Subcutaneous abdominal adipose tissue (tissue), 5 donors: ENCODE measurements at regions not wholly inside any gene's neighbourhood (a gene's known extent, or its start where the extent isn't known, plus 50 kb on each side); places are given as distances from the start of the nearest gene placed in this dataset.
"Not testable (repeated sequence)": the region's sequence is repeated elsewhere in the genome, so short reads cannot be mapped to it uniquely, and the experiment has no call there.

Source experiments
- H3K27ac ChIP-seq: one replicate; pipeline ENCODE4 v1.7.0; 2013; ENCODE audit warnings: low read depth, mild to moderate bottlenecking, inconsistent platforms, low read length, moderate library complexity
- H3K27me3 ChIP-seq, 5 donors: one replicate each; pipeline ENCODE4 v1.7.0; 2013; ENCODE audit warnings: low read length in 5 of 5, inconsistent platforms in 1 of 5; ENCODE audit not compliant: control insufficient read depth in 5 of 5, insufficient read depth in 4 of 5
- H3K36me3 ChIP-seq, 5 donors: one replicate each; pipeline ENCODE4 v1.7.0; 2013; ENCODE audit warnings: low read length in 5 of 5; ENCODE audit not compliant: control insufficient read depth in 5 of 5, insufficient read depth in 5 of 5
- H3K4me1 ChIP-seq, 5 donors: one replicate each; pipeline ENCODE4 v1.7.0; 2013; ENCODE audit warnings: low read length in 5 of 5, mild to moderate bottlenecking in 3 of 5, moderate library complexity in 1 of 5; ENCODE audit not compliant: control insufficient read depth in 5 of 5, insufficient read depth in 5 of 5
- H3K4me3 ChIP-seq, 5 donors: one replicate each; pipeline ENCODE4 v1.7.0; 2013; ENCODE audit warnings: low read length in 5 of 5, low read depth in 1 of 5
- H3K9ac ChIP-seq, 5 donors: one replicate each; pipeline ENCODE4 v1.7.0; 2013; ENCODE audit warnings: low read length in 5 of 5, mild to moderate bottlenecking in 4 of 5, moderate library complexity in 3 of 5
- H3K9me3 ChIP-seq, 5 donors: one replicate each; pipeline ENCODE4 v1.7.0; 2013; ENCODE audit warnings: low read length in 5 of 5; ENCODE audit not compliant: control insufficient read depth in 5 of 5
- donor health status: healthy.
- donor health status: healthy.
- donor health status: healthy.
- donor health status: healthy.
- donor health status: healthy.

DNA sequence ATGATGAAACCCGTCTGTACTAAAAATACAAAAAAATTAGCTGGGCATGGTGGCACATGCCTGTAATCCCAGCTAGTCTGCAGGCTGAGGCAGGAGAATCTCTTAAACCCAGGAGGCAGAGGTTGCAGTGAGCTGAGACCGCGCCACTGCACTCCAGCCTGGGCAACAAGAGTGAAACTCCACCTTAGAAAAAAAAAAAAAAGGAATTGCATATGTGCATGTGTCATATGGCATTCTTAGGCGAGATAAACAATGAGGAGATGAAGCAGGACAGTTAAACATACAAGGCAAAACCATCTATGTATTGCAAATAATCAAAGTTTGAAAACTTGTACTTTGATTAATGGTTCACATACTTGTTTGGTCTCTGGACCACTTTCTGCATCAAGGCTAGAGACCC lies 305.1 kb downstream of the SEC16B start:
- not testable (repeated sequence) for H3K27ac ChIP-seq, H3K27me3 ChIP-seq, H3K9me3 ChIP-seq, H3K9ac ChIP-seq, H3K4me1 ChIP-seq, H3K36me3 ChIP-seq, H3K4me3 ChIP-seq

GRCh38 chr1:177660188-177660587 lies 309.7 kb downstream of the SEC16B start:
- H3K27ac ChIP-seq: no peak overlapping the region
- H3K9me3 ChIP-seq: no peaks in the 10 kb centered on the region
- no peak overlapping the region for H3K4me3 ChIP-seq
- no peak overlapping the region for H3K9ac ChIP-seq
- H3K36me3 ChIP-seq: no peaks in the 10 kb centered on the region
- peaks cover 0 to 2% (median 0%) of the 10 kb centered on the region in 5 donors for H3K4me1 ChIP-seq
- H3K27me3 ChIP-seq: no peaks in the 10 kb centered on the region

GRCh38 chr1:177659281-177659680 lies 310.6 kb downstream of the SEC16B start:
- no peak overlapping the region for H3K4me3 ChIP-seq
- no peak overlapping the region for H3K27ac ChIP-seq
- no peaks in the 10 kb centered on the region for H3K9me3 ChIP-seq
- no peaks in the 10 kb centered on the region for H3K36me3 ChIP-seq
- H3K4me1 ChIP-seq: no peaks in the 10 kb centered on the region
- no peak overlapping the region for H3K9ac ChIP-seq
- no peaks in the 10 kb centered on the region for H3K27me3 ChIP-seq

DNA sequence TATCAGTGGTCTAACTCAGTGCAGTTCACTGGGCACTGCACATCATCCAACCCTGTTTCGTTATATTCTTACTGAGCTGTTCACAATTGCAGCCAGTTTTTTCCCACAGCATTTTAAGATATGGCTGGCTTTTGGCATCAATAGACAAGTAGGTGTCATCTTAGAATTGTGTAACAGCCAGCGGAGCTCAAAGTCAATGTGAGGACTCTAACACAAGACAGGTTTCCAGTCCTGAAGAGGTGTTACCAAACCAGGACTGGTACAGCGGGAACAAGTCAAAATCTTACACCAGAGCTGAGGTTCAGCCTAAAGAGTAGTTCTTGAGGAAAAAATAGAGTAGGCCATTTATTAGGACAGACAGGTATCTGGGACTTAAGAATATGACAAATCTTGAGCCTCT lies 313.3 kb downstream of the SEC16B start:
- Histone ChIP-seq H3K27ac (no peak overlapping the region), H3K9ac (no peak overlapping the region), H3K27me3 (no peaks in the 10 kb centered on the region), H3K9me3 (no peaks in the 10 kb centered on the region), H3K4me3 (no peak overlapping the region), H3K4me1 (no peaks in the 10 kb centered on the region), H3K36me3 (no peaks in the 10 kb centered on the region)

DNA sequence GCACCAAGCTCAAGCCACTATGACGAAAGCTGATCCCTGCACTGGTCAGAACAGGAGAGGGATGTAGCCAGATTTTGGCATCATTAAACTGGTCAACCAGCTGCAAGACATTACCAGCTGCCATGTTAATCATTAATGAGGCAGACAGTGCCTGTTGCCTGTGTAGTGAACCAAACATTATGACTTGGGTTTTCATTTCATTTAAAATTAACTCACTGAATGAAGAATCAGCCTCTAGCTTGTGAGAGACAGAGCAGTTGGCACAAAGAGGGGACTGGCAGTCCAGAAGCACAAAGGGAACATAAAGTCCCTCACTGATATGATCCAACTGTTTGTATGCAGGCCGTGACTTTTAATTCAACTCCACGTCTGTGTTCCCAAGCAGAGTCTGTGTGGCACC lies 318.9 kb downstream of the SEC16B start:
- Histone ChIP-seq H3K36me3 (no peaks in the 10 kb centered on the region), H3K27ac (no peak overlapping the region), H3K4me3 (no peak overlapping the region), H3K9me3 (no peaks in the 10 kb centered on the region), H3K27me3 (no peaks in the 10 kb centered on the region), H3K9ac (no peak overlapping the region), H3K4me1 (no peaks in the 10 kb centered on the region)

GRCh38 chr1:177648731-177649265 lies 321.1 kb downstream of the SEC16B start:
- Histone ChIP-seq H3K4me3 (no peak overlapping the region), H3K9ac (no peak overlapping the region), H3K36me3 (no peaks in the 10 kb centered on the region), H3K27me3 (no peaks in the 10 kb centered on the region), H3K27ac (no peak overlapping the region), H3K9me3 (no peaks in the 10 kb centered on the region), H3K4me1 (no peaks in the 10 kb centered on the region)

DNA sequence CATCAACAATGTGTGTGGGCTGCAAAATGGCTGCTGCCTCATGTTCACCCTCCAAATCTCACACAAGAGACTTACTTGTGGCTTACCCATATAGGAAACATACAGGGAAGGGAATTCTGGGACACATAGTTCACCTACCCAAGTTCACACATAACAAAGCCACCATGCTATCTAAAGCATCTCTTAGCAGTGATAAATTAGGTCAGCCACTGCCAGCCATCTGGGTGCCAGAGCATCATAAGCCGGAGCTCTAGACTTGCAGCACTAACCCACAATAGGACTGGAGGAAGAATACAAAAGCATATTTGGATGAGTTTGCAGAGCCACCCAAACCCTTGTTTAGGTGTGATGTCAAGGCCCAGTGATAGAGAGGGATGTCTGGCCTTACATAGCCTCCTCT lies 321.7 kb downstream of the SEC16B start:
- H3K4me3 ChIP-seq: no peak overlapping the region
- H3K4me1 ChIP-seq: no peaks in the 10 kb centered on the region
- H3K27me3 ChIP-seq: no peaks in the 10 kb centered on the region
- H3K27ac ChIP-seq: no peak overlapping the region
- no peak overlapping the region for H3K9ac ChIP-seq
- no peaks in the 10 kb centered on the region for H3K36me3 ChIP-seq
- H3K9me3 ChIP-seq: no peaks in the 10 kb centered on the region

- Histone ChIP-seq H3K4me3 (no peak overlapping the region), H3K27me3 (no peaks in the 10 kb centered on the region), H3K9me3 (no peaks in the 10 kb centered on the region), H3K4me1 (no peaks in the 10 kb centered on the region), H3K27ac (no peak overlapping the region), H3K9ac (no peak overlapping the region), H3K36me3 (no peaks in the 10 kb centered on the region)
These were observed 322.8 kb downstream of the SEC16B start for GRCh38 chr1:177646757-177647730.

DNA sequence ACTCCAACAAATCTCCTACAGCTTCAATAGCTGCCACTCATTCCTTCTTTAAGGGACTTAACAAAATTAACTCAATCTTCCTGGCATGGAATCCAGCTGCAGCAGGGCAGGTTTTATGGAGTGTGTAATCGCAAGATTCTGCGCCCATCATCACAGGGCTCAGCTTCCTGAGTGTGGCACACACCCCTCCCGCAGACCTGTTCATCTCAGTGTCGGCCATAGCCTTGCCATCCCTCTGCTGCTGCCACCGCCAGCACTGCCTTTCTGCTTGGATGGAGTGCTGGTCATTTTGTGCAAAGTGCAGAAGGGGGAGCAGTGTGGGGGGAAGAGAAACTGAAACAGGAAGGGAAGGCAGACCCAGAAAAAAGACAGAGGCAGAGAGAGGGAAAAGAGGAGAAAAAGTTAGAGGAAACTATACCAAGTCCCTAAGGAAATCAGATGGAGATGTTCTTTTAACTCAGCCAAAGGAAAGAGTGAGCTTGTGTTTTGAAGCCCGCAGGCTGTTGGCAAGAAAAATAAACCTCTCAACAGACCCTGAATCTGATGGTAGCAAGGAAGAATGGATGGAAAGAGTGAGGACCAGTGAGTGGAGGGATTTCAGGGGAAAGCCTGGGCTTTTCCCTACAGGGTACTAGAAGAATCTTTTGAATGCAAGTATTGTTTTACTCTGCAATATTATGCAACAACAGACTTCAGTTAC lies 324.2 kb downstream of the SEC16B start:
- H3K9ac ChIP-seq: no peak overlapping the region
- no peak overlapping the region for H3K4me3 ChIP-seq
- no peaks in the 10 kb centered on the region for H3K36me3 ChIP-seq
- no peaks in the 10 kb centered on the region for H3K4me1 ChIP-seq
- H3K9me3 ChIP-seq: no peaks in the 10 kb centered on the region
- H3K27me3 ChIP-seq: no peaks in the 10 kb centered on the region
- H3K27ac ChIP-seq: no peak overlapping the region

DNA sequence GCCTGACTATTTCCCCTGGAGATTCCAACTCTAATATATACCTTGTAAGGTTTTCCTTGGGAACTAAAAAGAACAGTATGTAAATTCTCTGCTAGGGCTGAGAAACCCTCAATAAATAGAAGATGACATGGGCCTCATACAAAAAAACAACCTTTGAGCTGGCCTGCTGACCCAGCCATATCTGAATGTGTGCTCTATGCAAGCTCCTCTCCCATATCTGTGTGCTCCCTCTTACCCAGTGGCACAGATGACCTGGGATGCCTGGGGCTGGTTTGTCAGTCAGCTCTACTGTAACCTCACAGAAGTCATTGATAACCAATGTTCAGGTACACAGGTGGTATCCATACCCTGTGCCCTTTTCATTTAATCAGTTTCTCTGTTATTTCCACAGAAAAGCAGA lies 329.2 kb downstream of the SEC16B start:
- Histone ChIP-seq H3K9ac (no peak overlapping the region), H3K9me3 (no peaks in the 10 kb centered on the region), H3K36me3 (no peaks in the 10 kb centered on the region), H3K4me1 (no peaks in the 10 kb centered on the region), H3K27me3 (no peaks in the 10 kb centered on the region), H3K27ac (no peak overlapping the region), H3K4me3 (no peak overlapping the region)
